ENCODE measurements at regions not wholly inside any gene's neighbourhood (a gene's known extent, or its start where the extent isn't known, plus 50 kb on each side); places are given as distances from the start of the nearest gene placed in this dataset.

- WGBS (ENCODE audit: low lambda C conversion rate, missing lambda C conversion rate), result 35% methylated on average over 9 of the region's 9 CpGs
- peaks cover 7% of the 10 kb centered on the region for H3K4me1 ChIP-seq (ENCODE audit: insufficient read depth)
- DNase-seq (ENCODE audit: low spot score), result peak; percentile 80
- no peaks in the 10 kb centered on the region for H3K79me2 ChIP-seq
- no peak overlapping the region for H3K4me3 ChIP-seq
- no peaks in the 10 kb centered on the region for H3K9me2 ChIP-seq (replicated peaks; ENCODE audit: insufficient read depth)
- no peaks in the 10 kb centered on the region for H3K9me3 ChIP-seq (ENCODE audit: low read depth)
- H4K20me1 ChIP-seq (ENCODE audit: insufficient read depth, poor library complexity, severe bottlenecking), result no peaks in the 10 kb centered on the region
- H3K4me2 ChIP-seq, result peak overlapping the region; percentile 40
- no peaks in the 10 kb centered on the region for H3K36me3 ChIP-seq (replicated peaks; ENCODE audit: insufficient read depth, low read depth)
- H2AFZ ChIP-seq, result no peak overlapping the region
- no peak for TF ChIP-seq EZH2phosphoT487 (IDR thresholded peaks at IDR 0.05; ENCODE audit: low read depth, severe bottlenecking, unreplicated experiment)
- TF ChIP-seq, protein P1, sequence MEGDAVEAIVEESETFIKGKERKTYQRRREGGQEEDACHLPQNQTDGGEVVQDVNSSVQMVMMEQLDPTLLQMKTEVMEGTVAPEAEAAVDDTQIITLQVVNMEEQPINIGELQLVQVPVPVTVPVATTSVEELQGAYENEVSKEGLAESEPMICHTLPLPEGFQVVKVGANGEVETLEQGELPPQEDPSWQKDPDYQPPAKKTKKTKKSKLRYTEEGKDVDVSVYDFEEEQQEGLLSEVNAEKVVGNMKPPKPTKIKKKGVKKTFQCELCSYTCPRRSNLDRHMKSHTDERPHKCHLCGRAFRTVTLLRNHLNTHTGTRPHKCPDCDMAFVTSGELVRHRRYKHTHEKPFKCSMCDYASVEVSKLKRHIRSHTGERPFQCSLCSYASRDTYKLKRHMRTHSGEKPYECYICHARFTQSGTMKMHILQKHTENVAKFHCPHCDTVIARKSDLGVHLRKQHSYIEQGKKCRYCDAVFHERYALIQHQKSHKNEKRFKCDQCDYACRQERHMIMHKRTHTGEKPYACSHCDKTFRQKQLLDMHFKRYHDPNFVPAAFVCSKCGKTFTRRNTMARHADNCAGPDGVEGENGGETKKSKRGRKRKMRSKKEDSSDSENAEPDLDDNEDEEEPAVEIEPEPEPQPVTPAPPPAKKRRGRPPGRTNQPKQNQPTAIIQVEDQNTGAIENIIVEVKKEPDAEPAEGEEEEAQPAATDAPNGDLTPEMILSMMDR (IDR thresholded peaks at IDR 0.05; ENCODE audit: poor library complexity), result peak; percentile 94
- H3K27ac ChIP-seq, result no peak overlapping the region
- H3K27me3 ChIP-seq, result no peaks in the 10 kb centered on the region
These were observed 63.1 kb upstream of the KLHL31 start for GRCh38 chr6:53728570-53729194.

DNA sequence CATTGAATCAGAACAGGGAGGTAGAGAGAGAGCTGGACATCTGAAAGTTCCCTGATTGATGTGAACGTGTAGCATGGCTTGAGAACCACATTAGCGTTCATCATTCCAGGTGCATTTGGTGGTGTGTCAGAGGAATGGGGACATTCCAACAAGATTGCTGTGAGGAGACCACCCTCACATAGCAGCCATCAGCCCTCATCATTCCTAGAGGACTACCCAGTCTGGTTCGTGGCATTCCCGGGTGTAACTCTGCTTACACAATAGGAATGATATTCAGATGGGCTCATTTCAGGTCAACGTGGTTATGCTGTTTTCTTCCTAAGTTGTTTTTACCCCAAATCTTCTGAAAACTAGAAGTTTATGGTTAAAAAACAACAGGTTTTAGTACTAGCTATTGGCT is 62.2 kb upstream of the KLHL31 start:
- no peaks in the 10 kb centered on the region for H3K79me2 ChIP-seq
- H3K9me3 ChIP-seq (ENCODE audit: low read depth), result no peaks in the 10 kb centered on the region
- no peak overlapping the region for H3K27ac ChIP-seq
- no peaks in the 10 kb centered on the region for H3K27me3 ChIP-seq
- no peak overlapping the region for H3K4me3 ChIP-seq
- H3K4me1 ChIP-seq (ENCODE audit: insufficient read depth), result peaks cover 7% of the 10 kb centered on the region
- H3K36me3 ChIP-seq (replicated peaks; ENCODE audit: insufficient read depth, low read depth), result no peaks in the 10 kb centered on the region
- H2AFZ ChIP-seq, result no peak overlapping the region
- no peak for TF ChIP-seq EZH2 (IDR thresholded peaks at IDR 0.05; ENCODE audit: borderline replicate concordance)
- no peak overlapping the region for H3K4me2 ChIP-seq
- no peaks in the 10 kb centered on the region for H4K20me1 ChIP-seq (ENCODE audit: insufficient read depth, poor library complexity, severe bottlenecking)
- 71% methylated on average over 5 of the region's 5 CpGs for WGBS (ENCODE audit: low lambda C conversion rate, missing lambda C conversion rate)
- DNase-seq (ENCODE audit: low spot score), result no peak
- H3K9me2 ChIP-seq (replicated peaks; ENCODE audit: insufficient read depth), result no peaks in the 10 kb centered on the region

- H3K4me1 ChIP-seq (ENCODE audit: insufficient read depth), result peaks cover 7% of the 10 kb centered on the region
- H3K27me3 ChIP-seq, result no peaks in the 10 kb centered on the region
- 50% methylated on average over 17 of the region's 18 CpGs for WGBS (ENCODE audit: low lambda C conversion rate, missing lambda C conversion rate)
- no peaks in the 10 kb centered on the region for H3K9me2 ChIP-seq (replicated peaks; ENCODE audit: insufficient read depth)
- no peak overlapping the region for H2AFZ ChIP-seq
- H3K27ac ChIP-seq, result no peak overlapping the region
- H3K4me2 ChIP-seq, result no peak overlapping the region
- H3K36me3 ChIP-seq (replicated peaks; ENCODE audit: insufficient read depth, low read depth), result no peaks in the 10 kb centered on the region
- no peaks in the 10 kb centered on the region for H3K9me3 ChIP-seq (ENCODE audit: low read depth)
- H3K4me3 ChIP-seq, result no peak overlapping the region
- TF ChIP-seq, protein P1 (IDR thresholded peaks at IDR 0.05; ENCODE audit: poor library complexity), result peak; percentile 95
- no peak for TF ChIP-seq EZH2phosphoT487 (IDR thresholded peaks at IDR 0.05; ENCODE audit: low read depth, severe bottlenecking, unreplicated experiment)
- DNase-seq (ENCODE audit: low spot score), result peak; percentile 87
- no peaks in the 10 kb centered on the region for H3K79me2 ChIP-seq
- no peaks in the 10 kb centered on the region for H4K20me1 ChIP-seq (ENCODE audit: insufficient read depth, poor library complexity, severe bottlenecking)
These were observed 60.4 kb upstream of the KLHL31 start for GRCh38 chr6:53725791-53726575.

GRCh38 chr6:53724501-53724900 is 58.9 kb upstream of the KLHL31 start:
- H2AFZ ChIP-seq, result no peak overlapping the region
- WGBS (ENCODE audit: low lambda C conversion rate, missing lambda C conversion rate), result 54% methylated on average over 1 of the region's 1 CpG
- TF ChIP-seq, protein P1 (IDR thresholded peaks at IDR 0.05; ENCODE audit: poor library complexity), result no peak
- TF ChIP-seq EZH2phosphoT487 (IDR thresholded peaks at IDR 0.05; ENCODE audit: low read depth, severe bottlenecking, unreplicated experiment), result no peak
- no peak for TF ChIP-seq EZH2 (IDR thresholded peaks at IDR 0.05; ENCODE audit: borderline replicate concordance)

More at GRCh38 chr6:53724501-53724900, 58.9 kb upstream of the KLHL31 start:
- no peak for DNase-seq (ENCODE audit: low spot score)
- H3K9me2 ChIP-seq (replicated peaks; ENCODE audit: insufficient read depth), result no peaks in the 10 kb centered on the region
- H3K27ac ChIP-seq, result no peak overlapping the region
- no peaks in the 10 kb centered on the region for H3K27me3 ChIP-seq
- H3K79me2 ChIP-seq, result no peaks in the 10 kb centered on the region
- no peak overlapping the region for H3K4me2 ChIP-seq
- H3K4me1 ChIP-seq (ENCODE audit: insufficient read depth), result no peaks in the 10 kb centered on the region
- H3K4me3 ChIP-seq, result no peak overlapping the region
- H3K36me3 ChIP-seq (replicated peaks; ENCODE audit: insufficient read depth, low read depth), result no peaks in the 10 kb centered on the region
- no peaks in the 10 kb centered on the region for H3K9me3 ChIP-seq (ENCODE audit: low read depth)
- H4K20me1 ChIP-seq (ENCODE audit: insufficient read depth, poor library complexity, severe bottlenecking), result no peaks in the 10 kb centered on the region
